Tibial nerve (tissue), 4 donors: ENCODE measurements at regions not wholly inside any gene's neighbourhood (a gene's known extent, or its start where the extent isn't known, plus 50 kb on each side); places are given as distances from the start of the nearest gene placed in this dataset.

ENCODE experiments used
- EP300 ChIP-seq, 2 donors: sonication (generic); formaldehyde crosslinking; IDR thresholded peaks; one replicate each; pipeline ENCODE4 v1.6.1; 2017; ENCODE audit warnings: antibody characterized with exemption in 2 of 2, mild to moderate bottlenecking in 1 of 2
- POLR2A ChIP-seq, 2 donors: fragments of 450-650 bp; IDR thresholded peaks; one replicate each; pipeline ENCODE4 v1.6.1; 2017; ENCODE audit warnings: antibody characterized with exemption in 2 of 2, mild to moderate bottlenecking in 2 of 2, moderate library complexity in 2 of 2
- TF ChIP-seq, protein P1 (sequence below), 5 experiments: fragments of 200-600 bp in 3 of 5; fragments of 450-650 bp in 2 of 5; sonication (generic) in 3 of 5; IDR thresholded peaks; one replicate each; pipeline ENCODE4 v1.5.1; 2016 to 2019; ENCODE audit warnings: antibody characterized with exemption in 5 of 5, mild to moderate bottlenecking in 3 of 5, moderate library complexity in 2 of 5

- TF ChIP-seq POLR2A (IDR thresholded peaks at IDR 0.05) (no peak), EP300 (IDR thresholded peaks at IDR 0.05) (no peak)
- TF ChIP-seq, protein P1, sequence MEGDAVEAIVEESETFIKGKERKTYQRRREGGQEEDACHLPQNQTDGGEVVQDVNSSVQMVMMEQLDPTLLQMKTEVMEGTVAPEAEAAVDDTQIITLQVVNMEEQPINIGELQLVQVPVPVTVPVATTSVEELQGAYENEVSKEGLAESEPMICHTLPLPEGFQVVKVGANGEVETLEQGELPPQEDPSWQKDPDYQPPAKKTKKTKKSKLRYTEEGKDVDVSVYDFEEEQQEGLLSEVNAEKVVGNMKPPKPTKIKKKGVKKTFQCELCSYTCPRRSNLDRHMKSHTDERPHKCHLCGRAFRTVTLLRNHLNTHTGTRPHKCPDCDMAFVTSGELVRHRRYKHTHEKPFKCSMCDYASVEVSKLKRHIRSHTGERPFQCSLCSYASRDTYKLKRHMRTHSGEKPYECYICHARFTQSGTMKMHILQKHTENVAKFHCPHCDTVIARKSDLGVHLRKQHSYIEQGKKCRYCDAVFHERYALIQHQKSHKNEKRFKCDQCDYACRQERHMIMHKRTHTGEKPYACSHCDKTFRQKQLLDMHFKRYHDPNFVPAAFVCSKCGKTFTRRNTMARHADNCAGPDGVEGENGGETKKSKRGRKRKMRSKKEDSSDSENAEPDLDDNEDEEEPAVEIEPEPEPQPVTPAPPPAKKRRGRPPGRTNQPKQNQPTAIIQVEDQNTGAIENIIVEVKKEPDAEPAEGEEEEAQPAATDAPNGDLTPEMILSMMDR (IDR thresholded peaks at IDR 0.05): no peak
Measured at GRCh38 chr16:60566901-60567300, 1469.3 kb downstream of the CDH8 start.
